Brain microvascular endothelial cell (primary cell): ENCODE measurements at regions not wholly inside any gene's neighbourhood (a gene's known extent, or its start where the extent isn't known, plus 50 kb on each side); places are given as distances from the start of the nearest gene placed in this dataset.

Experiments
- DNase-seq: peaks from one replicate; pipeline ENCODE4 v3.0.0-alpha.2; 2020
- H3K27ac ChIP-seq: fragments of 250-450 bp; sonication (Bioruptor Pico); 2 replicates; pipeline ENCODE4 v1.5.1; 2020; ENCODE audit warnings: mild to moderate bottlenecking, moderate library complexity
- H3K27me3 ChIP-seq: fragments of 250-450 bp; sonication (Bioruptor Pico); replicated peaks from 2 replicates; pipeline ENCODE4 v1.5.1; 2020; ENCODE audit warnings: mild to moderate bottlenecking
- H3K36me3 ChIP-seq: fragments of 250-450 bp; sonication (Bioruptor Pico); replicated peaks from 2 replicates; pipeline ENCODE4 v1.5.1; 2020; ENCODE audit warnings: mild to moderate bottlenecking
- H3K4me3 ChIP-seq: 2 replicates; pipeline ENCODE4 v1.5.1; 2011; ENCODE audit warnings: low read depth, mild to moderate bottlenecking, control low read depth, low read length, moderate library complexity
- in situ Hi-C: cut with HindIII; loops from 2 replicates; pipeline ENCODE4 v1.10.0; 2017; ENCODE audit warnings: low sequenced_read_pairs, low pct_ligation_motif_present
- TF ChIP-seq, protein P1 (sequence below): IDR thresholded peaks from 2 replicates; pipeline ENCODE4 v1.5.1; 2011; ENCODE audit warnings: low read depth, mild to moderate bottlenecking, moderate library complexity, low read length, control low read depth, inconsistent platforms; ENCODE audit errors: missing control alignments

DNA sequence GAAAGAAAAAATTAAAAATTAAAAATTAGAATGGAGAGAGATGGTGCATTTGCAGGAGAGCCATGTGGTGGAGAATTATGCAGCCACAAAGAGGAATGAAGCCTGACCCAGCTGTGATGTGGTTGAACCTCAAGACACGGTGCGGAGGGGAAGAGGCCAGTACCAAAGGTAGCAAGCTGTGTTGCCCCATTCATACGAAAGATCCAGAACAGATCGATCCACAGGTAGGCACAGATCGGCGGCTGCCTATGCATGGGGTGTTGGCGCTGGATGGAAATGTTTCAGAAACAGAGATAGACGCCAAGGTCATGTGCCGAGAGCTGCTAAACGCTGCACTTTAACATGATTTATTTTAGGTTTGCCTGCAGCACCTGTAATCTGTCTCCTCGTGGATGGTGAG lies 992.3 kb downstream of the BRD1 start:
- TF ChIP-seq, protein P1, sequence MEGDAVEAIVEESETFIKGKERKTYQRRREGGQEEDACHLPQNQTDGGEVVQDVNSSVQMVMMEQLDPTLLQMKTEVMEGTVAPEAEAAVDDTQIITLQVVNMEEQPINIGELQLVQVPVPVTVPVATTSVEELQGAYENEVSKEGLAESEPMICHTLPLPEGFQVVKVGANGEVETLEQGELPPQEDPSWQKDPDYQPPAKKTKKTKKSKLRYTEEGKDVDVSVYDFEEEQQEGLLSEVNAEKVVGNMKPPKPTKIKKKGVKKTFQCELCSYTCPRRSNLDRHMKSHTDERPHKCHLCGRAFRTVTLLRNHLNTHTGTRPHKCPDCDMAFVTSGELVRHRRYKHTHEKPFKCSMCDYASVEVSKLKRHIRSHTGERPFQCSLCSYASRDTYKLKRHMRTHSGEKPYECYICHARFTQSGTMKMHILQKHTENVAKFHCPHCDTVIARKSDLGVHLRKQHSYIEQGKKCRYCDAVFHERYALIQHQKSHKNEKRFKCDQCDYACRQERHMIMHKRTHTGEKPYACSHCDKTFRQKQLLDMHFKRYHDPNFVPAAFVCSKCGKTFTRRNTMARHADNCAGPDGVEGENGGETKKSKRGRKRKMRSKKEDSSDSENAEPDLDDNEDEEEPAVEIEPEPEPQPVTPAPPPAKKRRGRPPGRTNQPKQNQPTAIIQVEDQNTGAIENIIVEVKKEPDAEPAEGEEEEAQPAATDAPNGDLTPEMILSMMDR: no peak
- H3K27me3 ChIP-seq: no peaks in the 10 kb centered on the region
- H3K4me3 ChIP-seq: no peak overlapping the region
- in situ Hi-C loops: no loop called here
- no peaks in the 10 kb centered on the region for H3K36me3 ChIP-seq
- no peak for DNase-seq
- no peak overlapping the region for H3K27ac ChIP-seq

DNA sequence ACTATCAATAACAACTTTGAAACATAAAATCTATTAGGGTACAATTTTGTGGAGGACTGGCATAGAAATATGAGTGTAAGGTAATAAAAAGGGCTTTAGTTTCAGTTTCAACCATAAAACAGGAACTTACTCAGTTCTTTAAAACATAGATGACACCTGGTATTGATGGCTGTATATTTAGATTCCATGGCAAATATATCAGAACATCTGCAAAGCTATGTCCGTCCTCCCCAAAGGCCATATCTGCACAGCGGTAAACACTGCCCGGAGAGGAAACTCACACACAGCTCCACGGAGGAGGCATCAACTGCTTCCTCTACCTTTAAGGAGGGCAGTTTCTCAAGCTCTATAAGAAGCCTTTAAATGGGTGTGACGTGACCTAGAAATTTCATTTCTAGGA lies 993.3 kb downstream of the BRD1 start:
- H3K27me3 ChIP-seq: no peaks in the 10 kb centered on the region
- H3K27ac ChIP-seq: no peak overlapping the region
- in situ Hi-C loops: no loop called here
- no peak for DNase-seq
- H3K36me3 ChIP-seq: no peaks in the 10 kb centered on the region
- H3K4me3 ChIP-seq: no peak overlapping the region
- TF ChIP-seq, protein P1: no peak

DNA sequence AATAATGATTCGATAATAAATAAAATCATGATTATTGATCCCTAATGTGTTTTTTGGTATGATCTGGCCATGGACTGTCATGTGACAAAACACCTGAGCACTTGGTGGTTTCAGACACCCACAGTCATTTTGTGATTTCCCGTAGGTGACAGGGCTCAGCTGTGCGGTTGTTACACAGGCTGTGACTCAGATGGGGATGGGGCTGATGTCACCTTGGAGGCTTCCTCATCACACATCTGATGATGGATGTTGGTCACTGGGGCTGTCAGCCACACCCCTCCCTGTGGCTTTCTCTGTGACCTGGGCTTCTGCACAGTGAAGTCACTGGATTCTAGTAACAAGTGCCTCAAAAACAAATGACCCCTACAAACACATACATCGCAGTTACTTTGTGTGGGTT lies 995.1 kb downstream of the BRD1 start:
- DNase-seq: no peak
- in situ Hi-C loops: no loop called here
- H3K36me3 ChIP-seq: no peaks in the 10 kb centered on the region
- H3K27me3 ChIP-seq: no peaks in the 10 kb centered on the region
- H3K27ac ChIP-seq: no peak overlapping the region
- TF ChIP-seq, protein P1: no peak
- no peak overlapping the region for H3K4me3 ChIP-seq

DNA sequence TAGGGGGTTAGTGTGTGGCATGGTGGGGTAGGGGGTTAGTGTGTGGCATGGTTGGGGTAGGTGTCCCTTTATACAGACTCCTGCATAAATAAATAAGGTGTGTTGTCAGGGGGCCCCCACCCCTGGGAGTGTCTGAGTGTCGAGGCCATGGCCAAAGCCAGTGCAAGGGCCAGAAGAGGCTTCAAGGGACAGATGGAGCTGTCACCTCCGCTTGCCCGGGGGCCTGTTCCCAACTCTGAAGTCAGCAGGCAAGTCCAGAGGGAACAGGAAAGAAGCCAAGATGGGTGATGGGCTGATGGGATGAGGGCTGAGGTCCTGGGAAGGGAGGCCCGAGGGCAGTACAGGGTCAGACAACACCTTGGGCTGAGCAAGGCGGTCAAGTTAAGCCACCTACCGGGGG lies 997.8 kb downstream of the BRD1 start:
- H3K27ac ChIP-seq: no peak overlapping the region
- H3K36me3 ChIP-seq: no peaks in the 10 kb centered on the region
- TF ChIP-seq, protein P1: no peak
- no peak overlapping the region for H3K4me3 ChIP-seq
- in situ Hi-C loops: no loop called here
- DNase-seq: no peak
- H3K27me3 ChIP-seq: no peaks in the 10 kb centered on the region

DNA sequence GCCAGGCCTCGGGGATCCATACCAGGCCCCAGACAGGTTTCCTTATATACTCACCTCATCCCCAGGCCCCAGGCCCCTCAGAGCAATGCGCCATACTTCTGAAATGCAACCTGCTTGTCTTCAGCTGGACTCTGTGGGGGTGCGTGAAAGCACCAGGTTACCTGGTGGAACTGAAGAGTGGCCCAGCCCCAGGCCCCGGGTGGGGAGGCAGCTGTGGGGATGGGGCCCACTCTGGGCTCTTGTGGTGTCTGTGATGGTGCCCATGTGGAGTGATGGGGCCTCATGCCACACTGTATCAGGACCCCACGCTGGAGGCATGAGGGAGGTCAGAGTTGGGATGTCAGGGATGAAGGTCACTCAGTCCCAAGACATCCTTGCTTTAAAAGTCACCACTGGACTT lies 999.0 kb downstream of the BRD1 start:
- TF ChIP-seq, protein P1: no peak
- no peaks in the 10 kb centered on the region for H3K36me3 ChIP-seq
- DNase-seq: no peak
- H3K27me3 ChIP-seq: no peaks in the 10 kb centered on the region
- H3K27ac ChIP-seq: no peak overlapping the region
- in situ Hi-C loops: no loop called here
- H3K4me3 ChIP-seq: no peak overlapping the region

DNA sequence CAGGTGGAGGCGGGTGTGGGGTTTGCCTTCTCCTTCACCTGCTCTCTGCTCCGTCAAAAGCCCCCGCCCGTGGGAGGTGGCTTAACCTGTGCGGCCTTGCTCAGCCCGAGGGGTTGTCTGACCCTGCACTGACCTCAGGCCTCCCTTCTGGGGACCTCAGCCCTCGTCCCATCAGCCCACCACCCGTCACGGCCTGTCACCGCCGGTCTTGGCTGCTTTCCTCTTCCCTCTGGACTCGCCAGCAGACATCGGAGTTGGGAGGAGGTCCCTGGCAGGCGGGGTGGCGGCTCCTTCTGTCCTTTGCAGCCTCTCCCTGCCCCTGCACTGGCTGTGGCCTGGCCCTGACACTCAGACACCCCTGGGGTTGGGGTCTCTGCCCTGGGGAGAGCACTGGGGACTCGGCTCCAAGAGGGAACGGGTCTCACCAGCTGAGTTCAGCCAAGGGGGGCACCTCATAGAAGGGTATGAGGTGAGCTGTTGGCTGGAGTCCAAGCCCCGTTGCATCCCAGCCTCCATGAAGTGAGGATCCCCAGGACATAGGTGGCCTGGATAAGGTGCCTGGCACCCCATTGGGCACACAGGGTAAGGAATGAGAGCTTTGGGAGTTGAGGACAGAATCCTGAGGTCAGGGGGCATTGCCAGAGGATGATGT lies 999.6 kb downstream of the BRD1 start:
- H3K27me3 ChIP-seq: no peaks in the 10 kb centered on the region
- DNase-seq: no peak
- H3K36me3 ChIP-seq: no peaks in the 10 kb centered on the region
- TF ChIP-seq, protein P1: no peak
- H3K4me3 ChIP-seq: no peak overlapping the region
- no peak overlapping the region for H3K27ac ChIP-seq
- in situ Hi-C loops: no loop called here
